CD4-positive, alpha-beta T cell treated with Interleukin-4 for 4 hours (primary cell): ENCODE measurements at regions not wholly inside any gene's neighbourhood (a gene's known extent, or its start where the extent isn't known, plus 50 kb on each side); places are given as distances from the start of the nearest gene placed in this dataset.

Source experiments
- DNase-seq: peaks from one replicate; pipeline ENCODE4 v3.0.0-alpha.2; 2020

DNA sequence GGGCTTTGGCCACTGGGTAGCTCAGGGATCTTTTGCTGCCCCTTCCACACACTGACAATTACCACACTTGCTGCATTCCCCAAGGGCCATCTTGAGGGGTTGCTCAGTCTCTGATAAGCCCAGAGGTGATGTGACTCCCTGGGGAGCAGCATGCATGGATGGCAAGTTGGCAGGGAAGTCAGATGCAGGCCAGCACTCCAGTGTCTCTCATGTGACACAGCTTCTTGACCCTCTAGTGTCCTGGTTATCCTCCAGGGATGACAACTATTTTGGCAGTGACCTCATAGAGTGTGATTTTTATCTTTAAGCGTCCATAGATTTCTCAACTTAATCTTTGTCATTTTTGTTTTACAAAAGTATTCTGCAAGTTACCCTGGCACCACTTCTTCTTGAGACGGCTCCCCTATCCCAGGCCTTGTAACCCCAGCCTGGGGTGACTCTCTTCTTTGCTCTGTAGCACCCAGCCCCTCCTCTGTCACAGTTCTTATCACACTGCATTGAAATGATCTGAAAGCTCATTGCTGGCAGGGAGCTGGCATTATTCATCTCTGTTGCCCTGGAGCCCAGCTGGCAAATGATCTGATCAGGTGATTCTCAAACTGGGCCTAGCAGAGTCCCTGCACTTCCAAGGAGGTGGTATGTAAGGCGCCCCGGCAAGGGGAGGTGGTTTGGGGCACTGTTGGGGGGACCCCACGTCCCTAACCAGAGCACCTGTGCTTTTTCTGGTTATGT lies 72.6 kb downstream of the TENT5C start:
- DNase-seq = no peak

- no peak for DNase-seq
These were observed 73.5 kb downstream of the TENT5C start for GRCh38 chr1:117679299-117679698.

DNA sequence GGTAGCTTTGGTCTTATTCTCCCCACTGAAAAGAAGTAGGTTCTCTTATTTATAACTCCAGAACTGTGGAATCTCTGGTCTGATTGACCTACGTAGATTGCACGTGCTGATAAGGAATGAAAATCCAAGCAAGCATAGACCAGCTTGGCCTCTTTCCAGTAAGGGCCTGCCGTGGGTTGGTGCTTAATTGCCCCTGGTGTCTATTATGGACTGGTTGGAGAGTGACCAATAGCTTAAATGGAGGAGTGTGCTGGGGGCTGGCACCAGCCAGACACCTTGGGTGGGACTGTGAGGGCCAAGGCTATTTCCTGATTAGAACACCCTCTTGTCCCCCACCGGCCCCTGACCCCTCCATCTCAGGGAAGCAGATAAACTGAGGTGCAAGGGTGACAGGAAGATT lies 74.0 kb downstream of the TENT5C start:
- DNase-seq = no peak

- DNase-seq = no peak
These were observed 74.6 kb downstream of the TENT5C start for GRCh38 chr1:117680316-117681002.

GRCh38 chr1:117681093-117681900 lies 75.4 kb downstream of the TENT5C start:
- DNase-seq = no peak

DNA sequence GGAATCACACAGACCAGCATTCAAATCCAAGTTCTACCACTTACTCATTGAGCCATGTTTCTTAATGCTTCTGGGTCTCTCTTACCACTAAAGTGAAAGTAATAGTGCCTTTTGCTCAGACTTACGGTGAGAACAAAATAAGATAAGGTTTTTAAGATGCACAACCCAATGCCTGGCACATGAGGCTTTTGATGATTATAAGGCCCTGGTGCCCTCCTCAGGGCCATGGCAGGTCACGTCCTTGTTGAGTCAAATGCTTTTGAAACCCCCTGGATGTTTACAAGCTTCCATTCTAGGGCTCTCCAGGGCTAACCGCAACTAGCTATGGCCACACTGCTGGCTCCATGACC lies 76.0 kb downstream of the TENT5C start:
- DNase-seq = no peak

- DNase-seq = no peak
These were observed 76.5 kb downstream of the TENT5C start for GRCh38 chr1:117682372-117682771.

- DNase-seq = no peak
These were observed 77.9 kb downstream of the TENT5C start for GRCh38 chr1:117683571-117684285.

DNA sequence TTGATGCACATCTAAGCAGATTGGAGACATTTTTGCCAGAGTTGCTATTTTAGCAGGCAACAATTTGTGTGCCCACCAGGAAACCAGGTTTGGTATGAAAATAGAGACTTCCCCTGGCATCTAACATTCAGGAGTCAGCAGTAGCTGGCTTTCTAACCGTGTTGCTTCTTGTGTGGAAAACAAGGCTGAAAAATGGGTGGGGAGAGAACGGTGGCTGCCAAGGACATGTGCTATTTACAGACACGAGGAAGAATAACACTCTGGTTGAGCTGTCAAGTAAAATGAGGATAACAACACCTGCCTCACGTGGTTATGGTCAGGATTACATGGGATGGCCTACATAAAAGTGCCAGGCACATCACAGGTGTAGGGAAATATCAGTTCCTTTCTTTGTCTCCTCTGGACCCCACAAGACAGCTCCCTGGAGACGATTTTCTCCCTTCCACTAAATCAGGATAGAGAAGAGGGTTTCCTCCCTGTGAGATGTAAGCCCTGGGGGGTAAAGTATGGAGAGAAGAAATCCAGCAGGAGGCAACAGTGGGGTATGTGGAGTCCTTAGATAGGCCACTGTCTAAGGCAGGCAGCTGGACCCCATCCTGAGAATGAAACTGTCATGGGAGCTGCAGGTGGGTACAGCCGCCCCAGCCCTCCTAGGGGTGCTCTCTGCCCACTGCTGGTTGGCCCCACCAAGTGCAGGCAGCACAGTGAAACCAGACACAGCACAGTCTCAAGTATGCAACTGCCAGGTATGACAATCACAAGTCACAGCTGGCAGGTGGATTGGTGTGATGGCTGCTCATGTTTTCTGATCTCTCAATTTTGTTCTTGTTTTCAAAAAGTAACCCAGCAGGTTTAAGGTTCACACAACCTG lies 80.3 kb downstream of the TENT5C start:
- DNase-seq = no peak

DNA sequence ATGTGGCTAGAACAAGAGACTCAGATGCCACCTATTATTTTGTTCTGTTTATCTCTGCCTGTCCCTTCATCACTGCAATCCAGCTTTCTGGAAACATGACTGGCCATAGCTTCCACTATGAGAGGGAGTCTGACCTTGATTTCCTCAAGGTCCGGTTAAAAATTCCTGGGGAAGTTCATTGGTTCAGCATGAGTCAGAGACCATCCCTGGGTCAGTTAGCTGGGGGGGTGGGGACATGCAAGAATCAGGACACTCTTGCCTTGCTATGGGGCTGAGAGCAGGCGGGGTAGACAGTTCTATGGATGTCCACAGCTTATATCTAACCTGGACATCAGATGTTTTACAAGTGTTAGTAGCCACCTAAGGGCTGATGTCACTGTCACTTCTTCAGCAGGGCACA lies 81.1 kb downstream of the TENT5C start:
- DNase-seq = no peak

DNA sequence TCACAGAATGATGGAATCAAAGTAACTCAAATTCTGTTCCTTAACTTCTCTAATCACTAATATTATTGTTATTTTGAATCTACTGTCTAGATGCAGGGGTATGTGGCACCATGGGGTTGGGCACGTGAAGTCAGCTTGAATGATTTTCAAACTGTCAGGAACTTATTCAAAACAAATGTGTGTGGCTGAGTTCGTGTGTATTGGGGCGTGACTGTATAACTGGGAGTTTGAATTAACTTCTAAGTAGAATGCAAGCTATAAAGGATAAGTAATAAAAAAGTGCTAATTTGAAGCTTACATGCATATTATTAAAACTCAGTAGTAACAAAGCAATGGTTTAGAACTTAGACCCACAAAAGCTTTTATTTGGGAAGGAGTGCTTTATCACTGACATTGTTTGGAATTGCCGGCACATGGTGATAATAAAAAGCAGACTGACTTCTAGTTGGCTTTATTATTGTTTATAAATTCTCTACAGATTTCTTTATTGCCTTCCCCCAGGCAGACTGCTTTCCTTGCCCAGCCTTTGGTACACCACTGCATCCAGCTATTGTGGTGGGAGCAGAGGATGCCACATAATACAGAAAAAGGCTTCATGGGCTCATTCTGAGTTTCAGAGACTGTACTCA lies 84.3 kb downstream of the TENT5C start:
- no peak for DNase-seq

- no peak for DNase-seq
These were observed 86.1 kb downstream of the TENT5C start for GRCh38 chr1:117691942-117692341.

DNA sequence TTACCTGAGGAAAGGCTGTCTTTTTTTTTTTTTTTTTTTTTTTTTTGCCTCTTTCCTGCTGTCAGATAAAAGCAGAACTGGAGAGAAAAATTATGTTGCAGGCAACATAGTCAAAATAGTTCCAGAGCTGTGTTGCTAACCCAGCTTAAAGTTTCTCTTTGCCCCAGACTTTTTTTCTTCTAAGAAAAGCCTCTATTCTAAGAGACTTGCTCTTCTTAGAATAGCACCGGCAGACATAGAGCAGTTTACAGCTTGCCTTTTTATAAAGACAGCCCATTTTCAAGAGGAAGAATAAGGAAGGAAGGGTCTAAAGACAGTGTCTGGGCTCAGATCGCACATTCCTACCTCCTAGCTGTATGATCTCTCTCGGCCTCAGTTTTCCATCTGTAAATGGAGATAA lies 88.7 kb downstream of the TENT5C start:
- no peak for DNase-seq

- no peak for DNase-seq
These were observed 90.1 kb downstream of the TENT5C start for GRCh38 chr1:117695796-117696490.

- DNase-seq = no peak
These were observed 90.7 kb downstream of the TENT5C start for GRCh38 chr1:117696561-117696960.

DNA sequence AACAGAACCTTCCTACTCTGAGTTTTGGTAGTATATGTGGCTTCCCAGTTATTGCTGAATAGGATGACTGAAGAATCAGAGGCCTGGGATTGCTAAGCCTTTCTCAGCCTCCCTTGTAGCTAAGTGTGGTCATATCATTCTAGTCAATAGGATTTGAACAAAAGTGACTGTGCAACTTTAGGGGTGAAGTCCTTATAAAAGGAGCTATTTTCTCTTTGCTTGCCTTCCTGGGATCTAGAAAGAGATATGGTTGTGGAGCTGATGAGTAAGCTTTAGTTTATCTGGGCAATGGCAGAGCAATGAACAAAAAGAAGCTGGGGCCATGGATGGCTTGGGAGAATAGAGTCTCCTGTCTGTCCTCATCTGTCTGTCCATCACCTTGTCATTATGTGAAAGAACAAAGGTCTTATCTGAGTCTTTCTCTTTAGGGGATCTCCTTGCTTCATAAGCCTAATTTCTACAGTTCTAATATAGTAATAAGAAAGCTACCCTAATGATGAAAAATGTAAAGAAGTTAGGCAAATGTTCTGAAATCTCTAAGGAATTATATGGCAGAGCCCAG lies 91.5 kb downstream of the TENT5C start:
- no peak for DNase-seq

- DNase-seq = no peak
These were observed 92.7 kb downstream of the TENT5C start for GRCh38 chr1:117698398-117699160.

GRCh38 chr1:117699953-117700352 lies 94.1 kb downstream of the TENT5C start:
- no peak for DNase-seq

- DNase-seq = no peak
These were observed 96.8 kb downstream of the TENT5C start for GRCh38 chr1:117702654-117703053.

GRCh38 chr1:117707371-117707770 lies 101.5 kb downstream of the TENT5C start:
- DNase-seq = no peak
